ENCODE measurements at regions not wholly inside any gene's neighbourhood (a gene's known extent, or its start where the extent isn't known, plus 50 kb on each side); places are given as distances from the start of the nearest gene placed in this dataset.
"Not testable (repeated sequence)": the region's sequence is repeated elsewhere in the genome, so short reads cannot be mapped to it uniquely, and the experiment has no call there.

GRCh38 chr3:160099834-160100233 lies 111.2 kb downstream of the IL12A start:
- intact Hi-C loops (cut with micrococcal nuclease): no loop called here
- H3K4me1 Mint-ChIP-seq (ENCODE audit: low read depth): no peaks in the 10 kb centered on the region
- no peak overlapping the region for H3K27ac Mint-ChIP-seq
- H3K9me3 Mint-ChIP-seq: no peaks in the 10 kb centered on the region
- CTCF ChIA-PET: interaction anchor here (0.6 kb wide), 1 partner anchor 50 kb away, joined by 3 read pairs; no protein-coding TSS in a partner anchor
- H3K27me3 Mint-ChIP-seq (ENCODE audit: low read depth): peaks cover 15% of the 10 kb centered on the region
- no peak overlapping the region for H3K4me3 Mint-ChIP-seq
- no peaks in the 10 kb centered on the region for H3K36me3 Mint-ChIP-seq (ENCODE audit: low read depth)
- DNase-seq: no peak

- CTCF ChIA-PET: interaction anchor here (0.7 kb wide), 1 partner anchor 52 kb away, joined by 3 read pairs; no protein-coding TSS in a partner anchor
- H3K4me3 Mint-ChIP-seq: no peak overlapping the region
- no peak for DNase-seq
Measured at GRCh38 chr3:160100610-160101009, 112.0 kb downstream of the IL12A start.

GRCh38 chr3:160102001-160102400 lies 113.4 kb downstream of the IL12A start:
- H3K4me1 Mint-ChIP-seq (ENCODE audit: low read depth); H3K4me3 Mint-ChIP-seq; CTCF ChIA-PET; H3K9me3 Mint-ChIP-seq; intact Hi-C loops (cut with micrococcal nuclease); H3K27ac Mint-ChIP-seq; DNase-seq; H3K36me3 Mint-ChIP-seq (ENCODE audit: low read depth): not testable (repeated sequence)
- peaks cover 15% of the 10 kb centered on the region for H3K27me3 Mint-ChIP-seq (ENCODE audit: low read depth)

More at GRCh38 chr3:160100610-160101009, 112.0 kb downstream of the IL12A start:
- Mint-ChIP-seq H3K36me3 (ENCODE audit: low read depth) (no peaks in the 10 kb centered on the region), H3K27me3 (ENCODE audit: low read depth) (peaks cover 15% of the 10 kb centered on the region), H3K9me3 (no peaks in the 10 kb centered on the region), H3K27ac (no peak overlapping the region), H3K4me1 (ENCODE audit: low read depth) (no peaks in the 10 kb centered on the region)
- intact Hi-C loops (cut with micrococcal nuclease): no loop called here

GRCh38 chr3:160103397-160103796 lies 114.8 kb downstream of the IL12A start:
- no peak overlapping the region for H3K4me3 Mint-ChIP-seq
- H3K4me1 Mint-ChIP-seq (ENCODE audit: low read depth): no peaks in the 10 kb centered on the region
- no peak overlapping the region for H3K27ac Mint-ChIP-seq
- CTCF ChIA-PET: no interaction called here
- no peak for DNase-seq
- H3K36me3 Mint-ChIP-seq (ENCODE audit: low read depth): no peaks in the 10 kb centered on the region
- H3K27me3 Mint-ChIP-seq (ENCODE audit: low read depth): peaks cover 15% of the 10 kb centered on the region
- no peaks in the 10 kb centered on the region for H3K9me3 Mint-ChIP-seq
- intact Hi-C loops (cut with micrococcal nuclease): no loop called here

- no peak overlapping the region for H3K4me3 Mint-ChIP-seq
- intact Hi-C loops (cut with micrococcal nuclease): no loop called here
- no peaks in the 10 kb centered on the region for H3K36me3 Mint-ChIP-seq (ENCODE audit: low read depth)
- no peaks in the 10 kb centered on the region for H3K9me3 Mint-ChIP-seq
- no peak overlapping the region for H3K27ac Mint-ChIP-seq
- no peaks in the 10 kb centered on the region for H3K4me1 Mint-ChIP-seq (ENCODE audit: low read depth)
- CTCF ChIA-PET: no interaction called here
- H3K27me3 Mint-ChIP-seq (ENCODE audit: low read depth): peaks cover 14% of the 10 kb centered on the region
- no peak for DNase-seq
Measured at GRCh38 chr3:160105907-160106584, 117.4 kb downstream of the IL12A start.

- H3K9me3 Mint-ChIP-seq: no peaks in the 10 kb centered on the region
- H3K4me3 Mint-ChIP-seq: no peak overlapping the region
- H3K27me3 Mint-ChIP-seq (ENCODE audit: low read depth): peaks cover 5% of the 10 kb centered on the region
- H3K27ac Mint-ChIP-seq: no peak overlapping the region
- CTCF ChIA-PET: no interaction called here
- no peaks in the 10 kb centered on the region for H3K4me1 Mint-ChIP-seq (ENCODE audit: low read depth)
- DNase-seq: no peak
- H3K36me3 Mint-ChIP-seq (ENCODE audit: low read depth): no peaks in the 10 kb centered on the region
- intact Hi-C loops (cut with micrococcal nuclease): no loop called here
Measured at GRCh38 chr3:160106905-160107861, 118.0 kb upstream of the C3orf80 start.

GRCh38 chr3:160108362-160108761 lies 116.9 kb upstream of the C3orf80 start:
- no peaks in the 10 kb centered on the region for H3K4me1 Mint-ChIP-seq (ENCODE audit: low read depth)
- no peaks in the 10 kb centered on the region for H3K36me3 Mint-ChIP-seq (ENCODE audit: low read depth)
- DNase-seq: no peak
- intact Hi-C loops (cut with micrococcal nuclease): no loop called here
- H3K4me3 Mint-ChIP-seq: no peak overlapping the region
- H3K9me3 Mint-ChIP-seq: no peaks in the 10 kb centered on the region
- H3K27ac Mint-ChIP-seq: no peak overlapping the region
- H3K27me3 Mint-ChIP-seq (ENCODE audit: low read depth): peaks cover 3% of the 10 kb centered on the region
- CTCF ChIA-PET: no interaction called here

GRCh38 chr3:160112481-160112880 lies 112.7 kb upstream of the C3orf80 start:
- Mint-ChIP-seq H3K9me3 (no peaks in the 10 kb centered on the region), H3K27me3 (ENCODE audit: low read depth) (peaks cover 14% of the 10 kb centered on the region), H3K36me3 (ENCODE audit: low read depth) (no peaks in the 10 kb centered on the region), H3K27ac (no peak overlapping the region), H3K4me3 (no peak overlapping the region), H3K4me1 (ENCODE audit: low read depth) (no peaks in the 10 kb centered on the region)
- CTCF ChIA-PET: no interaction called here
- DNase-seq: no peak
- intact Hi-C loops (cut with micrococcal nuclease): no loop called here

GRCh38 chr3:160112996-160113395 lies 112.2 kb upstream of the C3orf80 start:
- CTCF ChIA-PET: no interaction called here
- no peak for DNase-seq
- intact Hi-C loops (cut with micrococcal nuclease): no loop called here
- H3K27ac Mint-ChIP-seq: no peak overlapping the region
- H3K4me3 Mint-ChIP-seq: no peak overlapping the region
- no peaks in the 10 kb centered on the region for H3K9me3 Mint-ChIP-seq
- H3K4me1 Mint-ChIP-seq (ENCODE audit: low read depth): no peaks in the 10 kb centered on the region
- H3K27me3 Mint-ChIP-seq (ENCODE audit: low read depth): peaks cover 19% of the 10 kb centered on the region
- no peaks in the 10 kb centered on the region for H3K36me3 Mint-ChIP-seq (ENCODE audit: low read depth)

GRCh38 chr3:160114355-160114995 lies 110.7 kb upstream of the C3orf80 start:
- Mint-ChIP-seq H3K9me3 (no peaks in the 10 kb centered on the region), H3K4me1 (ENCODE audit: low read depth) (no peaks in the 10 kb centered on the region), H3K27me3 (ENCODE audit: low read depth) (peaks cover 17% of the 10 kb centered on the region), H3K36me3 (ENCODE audit: low read depth) (no peaks in the 10 kb centered on the region), H3K27ac (no peak overlapping the region), H3K4me3 (no peak overlapping the region)
- intact Hi-C loops (cut with micrococcal nuclease): no loop called here
- DNase-seq: no peak
- CTCF ChIA-PET: no interaction called here

- no peak overlapping the region for H3K27ac Mint-ChIP-seq
- intact Hi-C loops (cut with micrococcal nuclease): no loop called here
- H3K4me1 Mint-ChIP-seq (ENCODE audit: low read depth): no peaks in the 10 kb centered on the region
Measured at GRCh38 chr3:160115387-160115786, 109.8 kb upstream of the C3orf80 start.

GRCh38 chr3:160124224-160124623 lies 101.0 kb upstream of the C3orf80 start:
- peaks cover 8% of the 10 kb centered on the region for H3K27me3 Mint-ChIP-seq (ENCODE audit: low read depth)
- H3K4me1 Mint-ChIP-seq (ENCODE audit: low read depth): no peaks in the 10 kb centered on the region
- H3K9me3 Mint-ChIP-seq: peaks cover 5% of the 10 kb centered on the region
- no peak for DNase-seq
- intact Hi-C loops (cut with micrococcal nuclease): no loop called here
- H3K27ac Mint-ChIP-seq: no peak overlapping the region
- no peak overlapping the region for H3K4me3 Mint-ChIP-seq
- CTCF ChIA-PET: no interaction called here
- H3K36me3 Mint-ChIP-seq (ENCODE audit: low read depth): no peaks in the 10 kb centered on the region

More at GRCh38 chr3:160115387-160115786, 109.8 kb upstream of the C3orf80 start:
- Mint-ChIP-seq H3K9me3 (peaks cover 3% of the 10 kb centered on the region), H3K27me3 (ENCODE audit: low read depth) (peaks cover 22% of the 10 kb centered on the region), H3K36me3 (ENCODE audit: low read depth) (no peaks in the 10 kb centered on the region), H3K4me3 (no peak overlapping the region)
- CTCF ChIA-PET: no interaction called here
- no peak for DNase-seq
